K562 (cell line): ENCODE measurements at regions not wholly inside any gene's neighbourhood (a gene's known extent, or its start where the extent isn't known, plus 50 kb on each side); places are given as distances from the start of the nearest gene placed in this dataset.

ENCODE experiments used
- GABPA ChIP-seq: fragments of 200-800 bp; sonication (Bioruptor generic); conservative IDR thresholded peaks from 2 replicates; pipeline ENCODE4 v1.6.1; 2016; ENCODE audit warnings: low read depth, missing genetic modification characterization, missing compliant biosample characterization
- NFATC3 ChIP-seq: fragments of 450-650 bp; IDR thresholded peaks from 2 replicates; pipeline ENCODE4 v1.6.1; 2017; ENCODE audit warnings: mild to moderate bottlenecking
- TF ChIP-seq, protein P1 (sequence below), 3 experiments: IDR thresholded peaks in 2 of 3; conservative IDR thresholded peaks in 1 of 3; 2 replicates each; pipeline ENCODE4 v1.5.1; 2011 to 2012; ENCODE audit warnings: low read length in 3 of 3, mild to moderate bottlenecking in 3 of 3, control low read depth in 2 of 3, improper control_type of control experiment in 1 of 3, inconsistent platforms in 1 of 3, low read depth in 1 of 3, mixed read lengths in 1 of 3, moderate library complexity in 1 of 3; ENCODE audit not compliant: insufficient read depth in 2 of 3

DNA sequence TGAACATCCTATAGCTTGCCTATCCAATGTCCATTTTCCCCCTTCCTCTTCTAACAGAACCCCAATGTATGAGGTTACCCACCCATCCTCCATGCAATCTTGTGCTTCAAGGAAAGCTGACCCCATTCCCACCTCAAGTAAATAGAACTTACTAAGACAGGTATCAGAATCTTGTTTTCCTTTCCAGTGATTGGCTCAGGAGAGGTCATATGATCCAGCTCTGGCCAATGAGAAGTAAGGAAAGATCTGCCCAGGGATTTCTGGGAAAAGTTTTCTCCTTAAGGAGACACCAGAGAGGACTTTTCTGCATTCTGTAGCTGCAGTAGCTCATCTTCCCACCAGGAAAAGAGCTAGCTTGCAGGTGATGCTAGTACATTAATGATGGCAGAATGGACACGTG lies 341.8 kb upstream of the ZFP64 start:
- TF ChIP-seq, protein P1, sequence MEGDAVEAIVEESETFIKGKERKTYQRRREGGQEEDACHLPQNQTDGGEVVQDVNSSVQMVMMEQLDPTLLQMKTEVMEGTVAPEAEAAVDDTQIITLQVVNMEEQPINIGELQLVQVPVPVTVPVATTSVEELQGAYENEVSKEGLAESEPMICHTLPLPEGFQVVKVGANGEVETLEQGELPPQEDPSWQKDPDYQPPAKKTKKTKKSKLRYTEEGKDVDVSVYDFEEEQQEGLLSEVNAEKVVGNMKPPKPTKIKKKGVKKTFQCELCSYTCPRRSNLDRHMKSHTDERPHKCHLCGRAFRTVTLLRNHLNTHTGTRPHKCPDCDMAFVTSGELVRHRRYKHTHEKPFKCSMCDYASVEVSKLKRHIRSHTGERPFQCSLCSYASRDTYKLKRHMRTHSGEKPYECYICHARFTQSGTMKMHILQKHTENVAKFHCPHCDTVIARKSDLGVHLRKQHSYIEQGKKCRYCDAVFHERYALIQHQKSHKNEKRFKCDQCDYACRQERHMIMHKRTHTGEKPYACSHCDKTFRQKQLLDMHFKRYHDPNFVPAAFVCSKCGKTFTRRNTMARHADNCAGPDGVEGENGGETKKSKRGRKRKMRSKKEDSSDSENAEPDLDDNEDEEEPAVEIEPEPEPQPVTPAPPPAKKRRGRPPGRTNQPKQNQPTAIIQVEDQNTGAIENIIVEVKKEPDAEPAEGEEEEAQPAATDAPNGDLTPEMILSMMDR (IDR thresholded peaks at IDR 0.05 in 2 of 3, conservative IDR thresholded peaks at IDR 0.05 in 1 of 3; ENCODE audit: insufficient read depth in 2 of 3, low read depth in 1 of 3, low read length in 3 of 3), result no peak
- TF ChIP-seq NFATC3, result no peak
- no peak for TF ChIP-seq GABPA (tag)
